Peyer's patch (tissue), 4 donors: ENCODE measurements at regions not wholly inside any gene's neighbourhood (a gene's known extent, or its start where the extent isn't known, plus 50 kb on each side); places are given as distances from the start of the nearest gene placed in this dataset.

ENCODE experiments used
- CTCF ChIP-seq, 6 experiments: fragments of 450-650 bp in 4 of 6; fragments of 200-600 bp in 2 of 6; sonication (generic) in 1 of 6; IDR thresholded peaks; one replicate each; pipeline ENCODE4 v1.5.1; 2017 to 2019; ENCODE audit warnings: antibody characterized with exemption in 6 of 6, mild to moderate bottlenecking in 3 of 6, moderate library complexity in 1 of 6
- POLR2A ChIP-seq, 2 donors: fragments of 450-650 bp; IDR thresholded peaks; one replicate each; pipeline ENCODE4 v1.5.1; 2017; ENCODE audit warnings: antibody characterized with exemption in 2 of 2, mild to moderate bottlenecking in 2 of 2, moderate library complexity in 2 of 2

- no peak for TF ChIP-seq POLR2A (IDR thresholded peaks at IDR 0.05)
- no peak for TF ChIP-seq CTCF (IDR thresholded peaks at IDR 0.05)
These were observed 163.6 kb upstream of the SETMAR start for GRCh38 chr3:4139462-4140140.
